HL-60 (cell line): ENCODE measurements at regions not wholly inside any gene's neighbourhood (a gene's known extent, or its start where the extent isn't known, plus 50 kb on each side); places are given as distances from the start of the nearest gene placed in this dataset.
"Not testable (repeated sequence)": the region's sequence is repeated elsewhere in the genome, so short reads cannot be mapped to it uniquely, and the experiment has no call there.

Experiments used
- DNase-seq, 2 experiments: peaks; one replicate each; pipeline ENCODE4 v3.0.0-alpha.2; 2010 to 2020; ENCODE audit warnings: low read depth in 1 of 2, low spot score in 1 of 2
- H3K27ac ChIP-seq: fragments of 250-450 bp; sonication (Bioruptor Pico); replicated peaks from 2 replicates; pipeline ENCODE4 v1.5.1; 2020; ENCODE audit warnings: mild to moderate bottlenecking, moderate library complexity
- H3K27me3 ChIP-seq: fragments of 250-450 bp; sonication (Bioruptor Pico); 2 replicates; pipeline ENCODE4 v1.5.1; 2021; ENCODE audit warnings: mild to moderate bottlenecking, moderate library complexity; ENCODE audit not compliant: insufficient read depth, poor library complexity, severe bottlenecking
- H3K4me3 ChIP-seq: replicated peaks from 2 replicates; pipeline ENCODE4 v1.5.1; 2011; ENCODE audit warnings: mild to moderate bottlenecking, control low read depth, low read length; ENCODE audit not compliant: insufficient read depth
- GABPA ChIP-seq: IDR thresholded peaks from 2 replicates; pipeline ENCODE4 v1.6.1; 2012; ENCODE audit warnings: low read depth
- POLR2AphosphoS5 ChIP-seq: IDR thresholded peaks from 2 replicates; pipeline ENCODE4 v1.6.1; 2012; ENCODE audit warnings: low read depth
- SPI1 ChIP-seq: IDR thresholded peaks from 2 replicates; pipeline ENCODE4 v1.6.1; 2012; ENCODE audit warnings: low read depth, mild to moderate bottlenecking, borderline replicate concordance
- TF ChIP-seq, protein P1 (sequence below): IDR thresholded peaks from 2 replicates; pipeline ENCODE4 v1.6.1; 2012; ENCODE audit warnings: low read depth; ENCODE audit not compliant: insufficient replicate concordance
- TF ChIP-seq, protein P2 (sequence below): IDR thresholded peaks from one replicate; pipeline ENCODE4 v1.5.1; 2011; ENCODE audit warnings: low read length, control low read depth, inconsistent platforms; ENCODE audit not compliant: insufficient read depth

DNA sequence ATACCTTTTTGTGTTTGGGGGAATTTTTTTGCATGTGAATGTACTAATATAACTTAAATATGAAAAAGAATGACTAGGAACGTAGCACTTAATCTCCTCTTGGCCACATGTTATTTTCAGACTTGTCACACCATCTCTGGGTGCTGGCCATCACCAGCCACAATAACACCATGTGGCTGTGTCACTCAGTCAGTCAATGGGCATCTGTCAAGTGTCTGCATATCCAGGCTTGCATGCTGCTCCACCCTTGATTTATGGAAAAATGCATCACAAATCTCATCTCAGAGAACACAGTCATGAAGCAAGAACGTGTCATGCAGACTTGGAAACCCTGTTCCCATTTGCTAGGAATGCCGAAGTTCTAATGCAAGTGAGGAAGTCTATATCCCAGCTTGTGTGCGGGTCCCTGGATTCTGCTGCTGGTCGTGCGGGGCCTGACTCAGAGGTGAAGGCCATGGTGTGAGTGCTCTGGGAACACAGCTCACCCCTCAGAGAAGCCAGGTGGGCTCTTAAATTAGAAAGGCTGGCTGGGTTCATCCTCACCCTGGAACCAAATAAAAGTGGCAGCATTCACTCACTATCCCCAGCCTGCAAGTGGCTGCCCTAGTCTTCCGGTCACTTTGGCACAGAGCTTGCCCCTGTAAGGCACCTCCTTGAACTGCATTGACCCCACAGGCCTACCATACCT lies 53.6 kb upstream of the ARHGEF7 start:
- DNase-seq, result no peak
- TF ChIP-seq, protein P1, sequence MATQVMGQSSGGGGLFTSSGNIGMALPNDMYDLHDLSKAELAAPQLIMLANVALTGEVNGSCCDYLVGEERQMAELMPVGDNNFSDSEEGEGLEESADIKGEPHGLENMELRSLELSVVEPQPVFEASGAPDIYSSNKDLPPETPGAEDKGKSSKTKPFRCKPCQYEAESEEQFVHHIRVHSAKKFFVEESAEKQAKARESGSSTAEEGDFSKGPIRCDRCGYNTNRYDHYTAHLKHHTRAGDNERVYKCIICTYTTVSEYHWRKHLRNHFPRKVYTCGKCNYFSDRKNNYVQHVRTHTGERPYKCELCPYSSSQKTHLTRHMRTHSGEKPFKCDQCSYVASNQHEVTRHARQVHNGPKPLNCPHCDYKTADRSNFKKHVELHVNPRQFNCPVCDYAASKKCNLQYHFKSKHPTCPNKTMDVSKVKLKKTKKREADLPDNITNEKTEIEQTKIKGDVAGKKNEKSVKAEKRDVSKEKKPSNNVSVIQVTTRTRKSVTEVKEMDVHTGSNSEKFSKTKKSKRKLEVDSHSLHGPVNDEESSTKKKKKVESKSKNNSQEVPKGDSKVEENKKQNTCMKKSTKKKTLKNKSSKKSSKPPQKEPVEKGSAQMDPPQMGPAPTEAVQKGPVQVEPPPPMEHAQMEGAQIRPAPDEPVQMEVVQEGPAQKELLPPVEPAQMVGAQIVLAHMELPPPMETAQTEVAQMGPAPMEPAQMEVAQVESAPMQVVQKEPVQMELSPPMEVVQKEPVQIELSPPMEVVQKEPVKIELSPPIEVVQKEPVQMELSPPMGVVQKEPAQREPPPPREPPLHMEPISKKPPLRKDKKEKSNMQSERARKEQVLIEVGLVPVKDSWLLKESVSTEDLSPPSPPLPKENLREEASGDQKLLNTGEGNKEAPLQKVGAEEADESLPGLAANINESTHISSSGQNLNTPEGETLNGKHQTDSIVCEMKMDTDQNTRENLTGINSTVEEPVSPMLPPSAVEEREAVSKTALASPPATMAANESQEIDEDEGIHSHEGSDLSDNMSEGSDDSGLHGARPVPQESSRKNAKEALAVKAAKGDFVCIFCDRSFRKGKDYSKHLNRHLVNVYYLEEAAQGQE, result no peak
- TF ChIP-seq, protein P2, sequence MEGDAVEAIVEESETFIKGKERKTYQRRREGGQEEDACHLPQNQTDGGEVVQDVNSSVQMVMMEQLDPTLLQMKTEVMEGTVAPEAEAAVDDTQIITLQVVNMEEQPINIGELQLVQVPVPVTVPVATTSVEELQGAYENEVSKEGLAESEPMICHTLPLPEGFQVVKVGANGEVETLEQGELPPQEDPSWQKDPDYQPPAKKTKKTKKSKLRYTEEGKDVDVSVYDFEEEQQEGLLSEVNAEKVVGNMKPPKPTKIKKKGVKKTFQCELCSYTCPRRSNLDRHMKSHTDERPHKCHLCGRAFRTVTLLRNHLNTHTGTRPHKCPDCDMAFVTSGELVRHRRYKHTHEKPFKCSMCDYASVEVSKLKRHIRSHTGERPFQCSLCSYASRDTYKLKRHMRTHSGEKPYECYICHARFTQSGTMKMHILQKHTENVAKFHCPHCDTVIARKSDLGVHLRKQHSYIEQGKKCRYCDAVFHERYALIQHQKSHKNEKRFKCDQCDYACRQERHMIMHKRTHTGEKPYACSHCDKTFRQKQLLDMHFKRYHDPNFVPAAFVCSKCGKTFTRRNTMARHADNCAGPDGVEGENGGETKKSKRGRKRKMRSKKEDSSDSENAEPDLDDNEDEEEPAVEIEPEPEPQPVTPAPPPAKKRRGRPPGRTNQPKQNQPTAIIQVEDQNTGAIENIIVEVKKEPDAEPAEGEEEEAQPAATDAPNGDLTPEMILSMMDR, result no peak
- TF ChIP-seq GABPA (no peak), SPI1 (no peak), POLR2AphosphoS5 (no peak)
- Histone ChIP-seq H3K4me3 (no peak overlapping the region), H3K27me3 (peaks cover 4% of the 10 kb centered on the region), H3K27ac (no peak overlapping the region)

DNA sequence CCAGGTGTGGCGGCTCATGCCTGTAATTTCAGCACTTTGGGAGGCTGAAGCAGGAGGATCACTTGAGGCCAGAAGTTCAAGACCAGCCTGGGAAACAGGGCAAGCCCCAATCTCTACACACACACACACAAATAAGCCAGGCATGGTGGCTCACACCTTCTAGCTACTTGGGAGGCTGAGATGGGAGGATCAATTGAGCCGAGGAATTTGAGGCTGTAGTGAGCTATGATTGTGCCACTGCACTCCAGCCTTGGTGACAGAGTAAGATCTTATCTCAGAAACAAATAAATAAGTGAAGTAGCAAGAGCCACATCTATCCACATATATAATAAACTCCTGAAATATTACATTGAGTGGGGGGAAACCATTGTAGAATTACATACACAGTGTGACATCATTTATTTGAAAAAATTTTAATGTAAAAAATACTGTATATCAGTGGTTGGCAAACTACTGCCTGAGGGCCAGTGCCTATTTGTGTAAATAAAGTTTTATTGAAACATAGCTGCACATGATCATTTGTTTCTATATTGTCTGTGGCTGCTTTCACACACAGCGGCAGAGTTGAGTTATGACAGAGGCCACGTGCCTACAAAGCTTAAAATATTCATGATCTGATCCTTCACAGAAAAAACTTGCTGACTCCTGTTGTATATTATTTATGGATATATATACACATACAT lies 54.7 kb upstream of the ARHGEF7 start:
- TF ChIP-seq GABPA (no peak), SPI1 (no peak)
- DNase-seq, result no peak
- H3K4me3 ChIP-seq, result no peak overlapping the region
- H3K27me3 ChIP-seq, result peaks cover 4% of the 10 kb centered on the region
- no peak overlapping the region for H3K27ac ChIP-seq

DNA sequence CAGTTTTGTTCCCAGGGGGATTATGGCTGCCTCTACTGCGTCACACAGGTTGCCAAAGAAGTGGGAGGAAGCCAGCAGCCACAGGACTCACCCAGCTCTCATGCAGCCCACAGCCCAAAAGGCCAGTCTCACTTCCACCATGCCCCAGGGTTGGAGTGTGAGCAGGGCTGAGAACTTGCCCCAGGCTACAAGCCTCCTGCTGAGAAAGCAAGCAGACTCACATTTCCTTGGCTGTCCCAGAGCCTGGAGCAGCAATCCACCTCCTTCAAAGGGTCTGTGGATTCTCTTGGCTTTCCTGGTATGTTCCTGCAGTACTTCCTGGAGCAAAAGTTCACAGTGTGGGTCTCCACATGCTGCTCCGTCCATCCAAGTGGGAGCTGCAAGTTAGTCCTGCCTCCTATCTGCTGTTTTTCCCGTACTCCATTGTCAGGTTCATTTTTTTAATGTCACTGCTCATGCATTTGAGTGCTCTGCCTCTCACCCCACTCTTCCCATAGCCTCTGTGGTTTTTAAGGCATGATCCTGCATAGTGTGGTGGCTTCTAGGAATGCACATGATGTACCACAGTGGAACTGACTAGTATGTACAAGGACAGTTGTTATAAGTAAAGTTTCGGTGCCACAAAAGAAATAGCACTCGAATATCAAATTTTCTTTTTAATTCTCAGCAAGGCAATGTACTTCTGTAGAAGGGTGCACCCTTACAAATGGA lies 56.2 kb upstream of the ARHGEF7 start:
- no peak for TF ChIP-seq SPI1
- TF ChIP-seq GABPA, result no peak
- no peak for TF ChIP-seq POLR2AphosphoS5
- TF ChIP-seq, protein P2, result no peak
- TF ChIP-seq, protein P1, result no peak
- H3K4me3 ChIP-seq, result no peak overlapping the region
- no peak overlapping the region for H3K27ac ChIP-seq
- no peak for DNase-seq
- H3K27me3 ChIP-seq, result peaks cover 11% of the 10 kb centered on the region

DNA sequence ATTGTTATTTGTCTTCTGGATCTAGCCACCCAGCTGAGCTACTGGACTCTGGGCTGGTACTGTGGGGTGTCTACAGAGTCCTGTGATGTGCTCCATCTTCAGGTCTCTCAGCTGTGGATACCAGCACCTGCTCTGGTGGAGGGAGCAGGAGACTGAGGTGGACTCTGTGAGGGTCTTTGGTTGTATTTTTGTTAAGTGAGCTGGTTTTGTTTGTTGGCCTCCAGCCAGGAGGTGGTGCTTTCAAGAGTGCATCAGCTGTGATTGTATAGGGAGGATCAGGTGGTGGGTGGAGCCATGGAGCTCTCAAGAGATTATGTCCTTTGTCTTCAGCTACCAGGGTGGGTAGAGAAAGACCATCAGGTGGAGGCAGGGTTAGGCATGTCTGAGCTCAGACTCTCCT lies 56.8 kb upstream of the ARHGEF7 start:
- DNase-seq, H3K4me3 ChIP-seq, H3K27ac ChIP-seq: not testable (repeated sequence)
- H3K27me3 ChIP-seq, result peaks cover 11% of the 10 kb centered on the region

DNA sequence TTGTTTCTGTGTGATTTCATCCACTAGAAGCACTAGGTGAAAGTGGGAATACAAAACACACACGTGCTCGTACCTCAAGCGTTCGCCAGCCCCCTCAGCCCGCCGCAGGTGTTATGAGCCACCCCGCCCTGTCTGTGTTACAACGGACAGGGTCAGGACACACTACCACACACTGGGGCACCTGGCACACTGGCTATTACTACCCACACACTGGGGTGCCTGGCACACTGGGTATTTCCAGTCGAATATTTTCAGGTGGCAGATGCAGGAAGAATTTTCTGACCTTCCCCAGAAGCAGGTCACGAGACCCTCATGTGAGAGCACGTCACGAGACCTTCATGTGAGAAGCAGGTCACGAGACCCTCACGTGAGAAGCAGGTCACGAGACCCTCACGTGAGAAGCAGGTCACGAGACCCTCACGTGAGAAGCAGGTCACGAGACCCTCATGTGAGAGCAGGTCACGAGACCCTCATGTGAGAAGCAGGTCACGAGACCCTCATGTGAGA lies 63.3 kb upstream of the ARHGEF7 start:
- not testable (repeated sequence) for DNase-seq, H3K27ac ChIP-seq, H3K4me3 ChIP-seq
- peaks cover 10% of the 10 kb centered on the region for H3K27me3 ChIP-seq
